Endothelial cell of umbilical vein (primary cell): ENCODE measurements at regions not wholly inside any gene's neighbourhood (a gene's known extent, or its start where the extent isn't known, plus 50 kb on each side); places are given as distances from the start of the nearest gene placed in this dataset.

Source experiments
- BruUV-seq: library from RNA; stranded (reverse); fragments of 400-500 nt; replicated peaks from 2 replicates; lab custom pipeline; 2021; lab: Mats Ljungman, UMichigan
- CTCF ChIA-PET: fragments of 300-600, 350-600 bp; sonication (Branson Sonifier 250); formaldehyde crosslinking; loops from one replicate; lab custom pipeline; 2021; ENCODE audit warnings: antibody characterized with exemption, inconsistent platforms; lab: Charles Lee
- POLR2A ChIA-PET: fragments of 300-600, 350-600 bp; sonication (Branson Sonifier 250); formaldehyde crosslinking; loops from one replicate; lab custom pipeline; 2021; ENCODE audit warnings: antibody characterized with exemption, inconsistent platforms; lab: Charles Lee
- DNase-seq: peaks from one replicate; pipeline ENCODE4 v3.0.0-alpha.2; 2011; ENCODE audit warnings: low read depth, low spot score
- FAIRE-seq: peaks from 2 replicates; lab custom pipeline; 2011; peaks lifted over from hg19 to GRCh38; lab: Jason Lieb, UNC
- H2AFZ ChIP-seq: 2 replicates; pipeline ENCODE4 v1.6.0; 2012; ENCODE audit warnings: low read depth, low read length, control low read depth, inconsistent platforms
- H3K27ac ChIP-seq: 2 replicates; pipeline ENCODE4 v1.5.1; 2011; ENCODE audit warnings: low read depth, mild to moderate bottlenecking, control low read depth, low read length, moderate library complexity; ENCODE audit not compliant: insufficient read depth
- H3K27me3 ChIP-seq, 2 experiments: 2 replicates each; pipeline versions ENCODE4 v1.6.0 to v1.6.1; 2011; ENCODE audit warnings: low read length in 2 of 2, mixed read lengths in 1 of 2; ENCODE audit not compliant: control insufficient read depth in 2 of 2, insufficient read depth in 2 of 2
- H3K36me3 ChIP-seq, 2 experiments: 2 replicates in 1 of 2; 3 replicates in 1 of 2; pipeline ENCODE4 v1.5.1; 2011; ENCODE audit warnings: low read length in 2 of 2, mild to moderate bottlenecking in 1 of 2, moderate library complexity in 1 of 2; ENCODE audit not compliant: control insufficient read depth in 2 of 2, insufficient read depth in 2 of 2; ENCODE audit errors: extremely low read depth in 1 of 2
- H3K4me1 ChIP-seq: 3 replicates; pipeline ENCODE4 v1.5.1; 2011; ENCODE audit warnings: mild to moderate bottlenecking, low read length; ENCODE audit not compliant: control insufficient read depth, insufficient read depth; ENCODE audit errors: extremely low read depth
- H3K4me2 ChIP-seq: 2 replicates; pipeline ENCODE4 v1.6.1; 2011; ENCODE audit warnings: low read length, control low read depth, mixed read lengths; ENCODE audit not compliant: insufficient read depth
- H3K4me3 ChIP-seq, 3 experiments: fragments of 200-600 bp in 1 of 3; sonication (generic), shearing (Covaris generic) in 1 of 3; replicated peaks in 1 of 3; 2 replicates each; pipeline ENCODE4 v1.5.1; 2011 to 2016; ENCODE audit warnings: control low read depth in 3 of 3, low read length in 3 of 3, mild to moderate bottlenecking in 2 of 3, inconsistent platforms in 1 of 3, low read depth in 1 of 3, moderate library complexity in 1 of 3; ENCODE audit not compliant: insufficient read depth in 1 of 3
- H3K79me2 ChIP-seq: 2 replicates; pipeline ENCODE4 v1.6.0; 2012; ENCODE audit warnings: low read length, inconsistent platforms; ENCODE audit not compliant: control insufficient read depth, insufficient read depth
- H3K9ac ChIP-seq: replicated peaks from 2 replicates; pipeline ENCODE3; 2011; ENCODE audit warnings: low read length, control low read depth; ENCODE audit not compliant: insufficient read depth; ENCODE audit errors: extremely low read depth
- H3K9me1 ChIP-seq: replicated peaks from 3 replicates; pipeline ENCODE4 v1.6.0; 2011; ENCODE audit warnings: mild to moderate bottlenecking, low read length; ENCODE audit not compliant: control insufficient read depth, insufficient read depth; ENCODE audit errors: extremely low read depth
- H3K9me3 ChIP-seq: replicated peaks from 2 replicates; pipeline ENCODE4 v1.5.1; 2012; ENCODE audit warnings: low read length, inconsistent platforms; ENCODE audit not compliant: control insufficient read depth, insufficient read depth
- H4K20me1 ChIP-seq: replicated peaks from 2 replicates; pipeline ENCODE3; 2011; ENCODE audit warnings: mild to moderate bottlenecking, low read length; ENCODE audit not compliant: control insufficient read depth, insufficient read depth; ENCODE audit errors: extremely low read depth
- CTCF ChIP-seq, 2 donors: IDR thresholded peaks; 1 replicate in 1 of 2; 2 replicates in 1 of 2; pipeline ENCODE4 v1.5.1; 2011; ENCODE audit warnings: low read length in 2 of 2, mild to moderate bottlenecking in 2 of 2, moderate library complexity in 2 of 2, control low read depth in 1 of 2, inconsistent platforms in 1 of 2, low read depth in 1 of 2; ENCODE audit not compliant: insufficient read depth in 1 of 2; ENCODE audit errors: extremely low read depth in 1 of 2
- EZH2 ChIP-seq: IDR thresholded peaks from 2 replicates; pipeline ENCODE4 v1.6.1; 2012; ENCODE audit warnings: borderline replicate concordance, low read depth, mild to moderate bottlenecking, moderate library complexity, low read length, inconsistent platforms; ENCODE audit not compliant: severe bottlenecking
- FOS ChIP-seq: IDR thresholded peaks from 2 replicates; pipeline ENCODE4 v1.6.1; 2011; ENCODE audit warnings: mild to moderate bottlenecking, low read length, moderate library complexity, borderline replicate concordance; ENCODE audit not compliant: insufficient read depth
- GATA2 ChIP-seq: IDR thresholded peaks from 2 replicates; pipeline ENCODE4 v1.7.0; 2011; ENCODE audit warnings: low read depth, mild to moderate bottlenecking, moderate library complexity, mixed read lengths, low read length; ENCODE audit not compliant: insufficient read length, insufficient read depth
- JUN ChIP-seq: IDR thresholded peaks from 2 replicates; pipeline ENCODE4 v1.6.1; 2011; ENCODE audit warnings: borderline replicate concordance, low read depth; ENCODE audit not compliant: insufficient read length, insufficient read depth
- MYC ChIP-seq: IDR thresholded peaks from one replicate; pipeline ENCODE4 v1.6.1; 2011; ENCODE audit warnings: mild to moderate bottlenecking, low read depth, low read length
- POLR2A ChIP-seq: IDR thresholded peaks from 2 replicates; pipeline ENCODE4 v1.6.1; 2012; ENCODE audit warnings: low read depth, mild to moderate bottlenecking, control low read depth, low read length
- POLR2AphosphoS5 ChIP-seq: IDR thresholded peaks from 2 replicates; pipeline ENCODE4 v1.6.1; 2012; ENCODE audit warnings: low read depth, mild to moderate bottlenecking, control low read depth, low read length, moderate library complexity; ENCODE audit not compliant: insufficient read depth
- dilution Hi-C: fragments of 300-500 bp; cut with MboI; formaldehyde crosslinking; loops from one replicate; pipeline ENCODE4 v1.15.0; 2019; ENCODE audit warnings: low sequenced_read_pairs; ENCODE audit not compliant: extremely low pct_ligation_motif_present
- intact Hi-C: fragments of 100-400 bp; cut with micrococcal nuclease; formaldehyde crosslinking; loops from one replicate; pipeline ENCODE4 v1.10.0; 2022
- TF ChIP-seq, protein P1 (sequence below): IDR thresholded peaks from 2 replicates; pipeline ENCODE4 v1.6.1; 2011; ENCODE audit not compliant: insufficient read depth, insufficient read length

DNA sequence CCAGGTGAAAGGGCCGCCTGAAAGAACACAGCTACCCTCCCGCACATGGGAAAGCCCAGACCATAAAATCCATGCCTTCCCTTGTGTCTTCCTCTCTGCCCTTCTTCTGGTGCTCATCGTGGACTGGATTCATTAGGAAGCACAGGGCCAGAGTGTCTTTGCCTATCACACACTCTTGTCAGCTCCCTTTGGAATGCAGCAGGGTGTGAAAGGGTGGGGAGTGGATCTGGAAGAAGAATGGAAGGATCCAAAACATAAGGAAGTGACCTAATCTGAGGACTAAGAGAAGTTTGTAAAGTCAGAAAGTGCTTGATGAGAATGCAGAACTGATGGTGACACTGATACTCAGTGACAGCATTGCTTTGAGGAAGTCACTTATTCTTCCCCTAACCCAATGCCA lies 1147.3 kb upstream of the GOT2 start:
- no peaks in the 10 kb centered on the region for H3K9me3 ChIP-seq
- H3K4me2 ChIP-seq: no peak overlapping the region
- dilution Hi-C loops (no loop called here), intact Hi-C loops (no loop called here)
- CTCF ChIA-PET: no interaction called here
- no peak overlapping the region for H2AFZ ChIP-seq
- no peaks in the 10 kb centered on the region for H3K79me2 ChIP-seq
- FAIRE-seq (no peak), DNase-seq (no peak)
- H3K4me1 ChIP-seq: no peaks in the 10 kb centered on the region
- H3K27me3 ChIP-seq: no peaks in the 10 kb centered on the region
- H3K9ac ChIP-seq: no peak overlapping the region
- H3K4me3 ChIP-seq: no peak overlapping the region
- no peak overlapping the region for H3K27ac ChIP-seq
- H4K20me1 ChIP-seq: no peaks in the 10 kb centered on the region
- no TSS peak for BruUV-seq
- H3K9me1 ChIP-seq: no peaks in the 10 kb centered on the region
- TF ChIP-seq, protein P1, sequence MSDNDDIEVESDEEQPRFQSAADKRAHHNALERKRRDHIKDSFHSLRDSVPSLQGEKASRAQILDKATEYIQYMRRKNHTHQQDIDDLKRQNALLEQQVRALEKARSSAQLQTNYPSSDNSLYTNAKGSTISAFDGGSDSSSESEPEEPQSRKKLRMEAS: no peak
- TF ChIP-seq POLR2A: no peak
- no peak for TF ChIP-seq CTCF (IDR thresholded peaks at IDR 0.05; ENCODE audit: extremely low read depth in 1 of 2, insufficient read depth in 1 of 2, low read depth in 1 of 2, low read length in 2 of 2)
- no peak for TF ChIP-seq MYC
- H3K36me3 ChIP-seq: no peaks in the 10 kb centered on the region
- POLR2A ChIA-PET: no interaction called here

GRCh38 chr16:59880611-59881010 lies 1146.5 kb upstream of the GOT2 start:
- no peaks in the 10 kb centered on the region for H3K9me3 ChIP-seq
- TF ChIP-seq GATA2 (no peak), EZH2 (no peak), POLR2AphosphoS5 (no peak), MYC (no peak), JUN (no peak), CTCF (IDR thresholded peaks at IDR 0.05; ENCODE audit: extremely low read depth in 1 of 2, insufficient read depth in 1 of 2, low read depth in 1 of 2, low read length in 2 of 2) (no peak), POLR2A (no peak), FOS (no peak)
- TF ChIP-seq, protein P1: no peak
- FAIRE-seq (no peak), DNase-seq (no peak)
- POLR2A ChIA-PET: no interaction called here
- dilution Hi-C loops (no loop called here), intact Hi-C loops (no loop called here)
- CTCF ChIA-PET: no interaction called here
- no peak overlapping the region for H3K4me2 ChIP-seq
- no peaks in the 10 kb centered on the region for H3K79me2 ChIP-seq
- no peaks in the 10 kb centered on the region for H4K20me1 ChIP-seq
- no peak overlapping the region for H3K27ac ChIP-seq
- no peaks in the 10 kb centered on the region for H3K36me3 ChIP-seq
- no peaks in the 10 kb centered on the region for H3K4me1 ChIP-seq
- no peaks in the 10 kb centered on the region for H3K27me3 ChIP-seq
- no peak overlapping the region for H3K9ac ChIP-seq
- no peak overlapping the region for H3K4me3 ChIP-seq
- no TSS peak for BruUV-seq
- H3K9me1 ChIP-seq: no peaks in the 10 kb centered on the region
- H2AFZ ChIP-seq: no peak overlapping the region
